ENCODE measurements at regions not wholly inside any gene's neighbourhood (a gene's known extent, or its start where the extent isn't known, plus 50 kb on each side); places are given as distances from the start of the nearest gene placed in this dataset.
A peak's percentile ranks its signal among the peaks of the same experiment; 100 is the strongest.
"Not testable (repeated sequence)": the region's sequence is repeated elsewhere in the genome, so short reads cannot be mapped to it uniquely, and the experiment has no call there.

GRCh38 chr3:173221010-173221409, 80.0 kb upstream of the SPATA16 start:
- no peak overlapping the region for H3K27ac ChIP-seq
- TF ChIP-seq, protein P1, sequence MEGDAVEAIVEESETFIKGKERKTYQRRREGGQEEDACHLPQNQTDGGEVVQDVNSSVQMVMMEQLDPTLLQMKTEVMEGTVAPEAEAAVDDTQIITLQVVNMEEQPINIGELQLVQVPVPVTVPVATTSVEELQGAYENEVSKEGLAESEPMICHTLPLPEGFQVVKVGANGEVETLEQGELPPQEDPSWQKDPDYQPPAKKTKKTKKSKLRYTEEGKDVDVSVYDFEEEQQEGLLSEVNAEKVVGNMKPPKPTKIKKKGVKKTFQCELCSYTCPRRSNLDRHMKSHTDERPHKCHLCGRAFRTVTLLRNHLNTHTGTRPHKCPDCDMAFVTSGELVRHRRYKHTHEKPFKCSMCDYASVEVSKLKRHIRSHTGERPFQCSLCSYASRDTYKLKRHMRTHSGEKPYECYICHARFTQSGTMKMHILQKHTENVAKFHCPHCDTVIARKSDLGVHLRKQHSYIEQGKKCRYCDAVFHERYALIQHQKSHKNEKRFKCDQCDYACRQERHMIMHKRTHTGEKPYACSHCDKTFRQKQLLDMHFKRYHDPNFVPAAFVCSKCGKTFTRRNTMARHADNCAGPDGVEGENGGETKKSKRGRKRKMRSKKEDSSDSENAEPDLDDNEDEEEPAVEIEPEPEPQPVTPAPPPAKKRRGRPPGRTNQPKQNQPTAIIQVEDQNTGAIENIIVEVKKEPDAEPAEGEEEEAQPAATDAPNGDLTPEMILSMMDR (conservative IDR thresholded peaks at IDR 0.05) = peak; percentile 81

- H3K27ac ChIP-seq = no peak overlapping the region
- TF ChIP-seq, protein P1 (conservative IDR thresholded peaks at IDR 0.05) = no peak
Observed at GRCh38 chr3:173217127-173217526, 76.1 kb upstream of the SPATA16 start.

DNA sequence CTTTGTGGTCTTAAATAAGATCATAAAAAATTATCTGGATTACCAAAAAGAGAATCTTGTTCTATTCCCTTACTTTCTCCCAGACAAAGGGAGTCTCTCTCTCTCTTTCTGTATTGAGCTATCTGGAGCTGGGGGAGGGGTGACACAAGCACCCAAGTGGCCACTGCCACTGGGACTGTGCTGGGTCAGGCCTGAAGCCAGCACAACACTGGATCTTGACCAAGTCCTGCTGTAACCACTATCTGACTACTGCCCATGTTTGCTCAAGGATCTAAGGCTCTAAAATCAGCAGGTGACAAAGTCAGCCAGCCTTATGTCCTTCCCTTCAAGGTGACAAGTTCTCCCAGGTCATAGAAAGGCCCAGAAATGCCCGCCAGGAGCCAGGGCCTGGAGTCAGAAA, 75.0 kb upstream of the SPATA16 start:
- no peak overlapping the region for H3K27ac ChIP-seq
- TF ChIP-seq, protein P1 (conservative IDR thresholded peaks at IDR 0.05) = no peak

- TF ChIP-seq, protein P1 (conservative IDR thresholded peaks at IDR 0.05) = no peak
- H3K27ac ChIP-seq = no peak overlapping the region
Observed at GRCh38 chr3:173214576-173214975, 73.5 kb upstream of the SPATA16 start.

DNA sequence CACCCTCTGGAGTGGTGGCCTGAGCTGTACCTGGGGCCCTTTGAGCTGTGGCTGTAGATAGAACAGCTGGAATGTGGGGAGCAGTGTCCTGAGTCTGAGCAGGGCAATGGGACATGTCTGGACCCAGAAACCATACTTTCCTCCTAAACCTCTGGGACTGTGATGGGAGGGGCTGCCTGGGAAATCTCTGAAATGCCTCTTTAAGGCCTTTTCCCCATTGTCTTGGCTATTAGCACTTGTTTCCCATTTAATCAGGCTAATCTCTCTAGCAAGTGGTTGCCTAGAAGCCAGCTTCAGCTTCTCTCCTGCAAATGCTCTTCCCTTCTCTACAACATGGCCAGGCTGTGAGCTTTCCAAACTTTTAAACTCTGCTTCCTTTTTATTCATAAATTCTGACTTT, 58.5 kb upstream of the SPATA16 start:
- no peak overlapping the region for H3K27ac ChIP-seq
- TF ChIP-seq, protein P1 (conservative IDR thresholded peaks at IDR 0.05) = no peak

GRCh38 chr3:173194868-173195267, 53.8 kb upstream of the SPATA16 start:
- H3K27ac ChIP-seq = not testable (repeated sequence)

GRCh38 chr3:173191611-173192010, 50.6 kb upstream of the SPATA16 start:
- TF ChIP-seq, protein P1 (conservative IDR thresholded peaks at IDR 0.05) = no peak
- no peak overlapping the region for H3K27ac ChIP-seq

Data from VCaP (cell line).